Gastroesophageal sphincter (tissue), 3 donors: ENCODE measurements at regions not wholly inside any gene's neighbourhood (a gene's known extent, or its start where the extent isn't known, plus 50 kb on each side); places are given as distances from the start of the nearest gene placed in this dataset.

Source experiments
- POLR2A ChIP-seq, 2 donors: fragments of 450-650 bp; IDR thresholded peaks; one replicate each; pipeline ENCODE4 v1.6.1; 2017; ENCODE audit warnings: antibody characterized with exemption in 2 of 2, mild to moderate bottlenecking in 2 of 2, moderate library complexity in 1 of 2
- TF ChIP-seq, protein P1 (sequence below), 4 experiments: fragments of 200-600 bp in 2 of 4; fragments of 450-650 bp in 2 of 4; sonication (generic) in 1 of 4; IDR thresholded peaks; one replicate each; pipeline ENCODE4 v1.5.1; 2017 to 2019; ENCODE audit warnings: antibody characterized with exemption in 4 of 4, mild to moderate bottlenecking in 2 of 4, moderate library complexity in 2 of 4

GRCh38 chr3:194277786-194278130 lies 73.4 kb downstream of the CPN2 start:
- no peak for TF ChIP-seq POLR2A (IDR thresholded peaks at IDR 0.05)
- TF ChIP-seq, protein P1, sequence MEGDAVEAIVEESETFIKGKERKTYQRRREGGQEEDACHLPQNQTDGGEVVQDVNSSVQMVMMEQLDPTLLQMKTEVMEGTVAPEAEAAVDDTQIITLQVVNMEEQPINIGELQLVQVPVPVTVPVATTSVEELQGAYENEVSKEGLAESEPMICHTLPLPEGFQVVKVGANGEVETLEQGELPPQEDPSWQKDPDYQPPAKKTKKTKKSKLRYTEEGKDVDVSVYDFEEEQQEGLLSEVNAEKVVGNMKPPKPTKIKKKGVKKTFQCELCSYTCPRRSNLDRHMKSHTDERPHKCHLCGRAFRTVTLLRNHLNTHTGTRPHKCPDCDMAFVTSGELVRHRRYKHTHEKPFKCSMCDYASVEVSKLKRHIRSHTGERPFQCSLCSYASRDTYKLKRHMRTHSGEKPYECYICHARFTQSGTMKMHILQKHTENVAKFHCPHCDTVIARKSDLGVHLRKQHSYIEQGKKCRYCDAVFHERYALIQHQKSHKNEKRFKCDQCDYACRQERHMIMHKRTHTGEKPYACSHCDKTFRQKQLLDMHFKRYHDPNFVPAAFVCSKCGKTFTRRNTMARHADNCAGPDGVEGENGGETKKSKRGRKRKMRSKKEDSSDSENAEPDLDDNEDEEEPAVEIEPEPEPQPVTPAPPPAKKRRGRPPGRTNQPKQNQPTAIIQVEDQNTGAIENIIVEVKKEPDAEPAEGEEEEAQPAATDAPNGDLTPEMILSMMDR (IDR thresholded peaks at IDR 0.05): no peak
